CD4-positive, alpha-beta memory T cell (primary cell): ENCODE measurements at regions not wholly inside any gene's neighbourhood (a gene's known extent, or its start where the extent isn't known, plus 50 kb on each side); places are given as distances from the start of the nearest gene placed in this dataset.

ENCODE experiments used
- CTCF ChIA-PET: fragments of 350-600 bp; sonication (Branson Sonifier 250); formaldehyde crosslinking; loops from one replicate; lab custom pipeline; 2021; ENCODE audit warnings: inconsistent platforms; ENCODE audit not compliant: partially characterized antibody; lab: Charles Lee
- POLR2A ChIA-PET: fragments of 350-600 bp; sonication (Branson Sonifier 250); formaldehyde crosslinking; loops from one replicate; lab custom pipeline; 2021; ENCODE audit not compliant: partially characterized antibody; lab: Charles Lee
- DNase-seq, 5 donors: peaks; one replicate each; pipeline versions ENCODE4 v3.0.0 to v3.0.0-alpha.2; 2020 to 2022; ENCODE audit warnings: mixed read lengths in 1 of 5
- H3K27ac ChIP-seq: one replicate; pipeline ENCODE4 v1.7.0; 2013; ENCODE audit warnings: low read depth, low read length
- H3K27me3 ChIP-seq: 2 replicates; pipeline ENCODE4 v1.7.0; 2013; ENCODE audit warnings: mild to moderate bottlenecking, low read length, moderate library complexity; ENCODE audit not compliant: insufficient read depth
- H3K36me3 ChIP-seq: 2 replicates; pipeline ENCODE4 v1.7.0; 2013; ENCODE audit warnings: mild to moderate bottlenecking, low read length, moderate library complexity; ENCODE audit not compliant: insufficient read depth
- H3K4me1 ChIP-seq: 2 replicates; pipeline ENCODE4 v1.7.0; 2013; ENCODE audit warnings: mild to moderate bottlenecking, low read length, moderate library complexity; ENCODE audit not compliant: insufficient read depth
- H3K4me3 ChIP-seq, 2 donors: one replicate each; pipeline ENCODE4 v1.7.0; 2013; ENCODE audit warnings: low read length in 2 of 2, mild to moderate bottlenecking in 1 of 2
- H3K9me3 ChIP-seq, 2 donors: one replicate each; pipeline ENCODE4 v1.7.0; 2013; ENCODE audit warnings: low read length in 2 of 2, control low read depth in 1 of 2; ENCODE audit not compliant: control insufficient read depth in 1 of 2
- H3K27ac Mint-ChIP-seq, 7 donors: one replicate each; pipeline ENCODE4 v1.8.0; 2020 to 2021; ENCODE audit warnings: mixed read lengths in 7 of 7, mild to moderate bottlenecking in 6 of 7, inconsistent platforms in 3 of 7, moderate library complexity in 3 of 7
- H3K27me3 Mint-ChIP-seq, 2 donors: one replicate each; pipeline ENCODE4 v1.8.0; 2020 to 2021; ENCODE audit warnings: mixed read lengths in 2 of 2
- H3K36me3 Mint-ChIP-seq, 2 donors: one replicate each; pipeline ENCODE4 v1.8.0; 2020 to 2021; ENCODE audit warnings: mixed read lengths in 2 of 2, inconsistent platforms in 1 of 2, mild to moderate bottlenecking in 1 of 2
- H3K4me1 Mint-ChIP-seq, 4 donors: one replicate each; pipeline ENCODE4 v1.8.0; 2020 to 2021; ENCODE audit warnings: mixed read lengths in 4 of 4, mild to moderate bottlenecking in 1 of 4
- H3K4me3 Mint-ChIP-seq, 8 donors: one replicate each; pipeline ENCODE4 v1.8.0; 2020 to 2021; ENCODE audit warnings: mixed read lengths in 8 of 8, mild to moderate bottlenecking in 7 of 8, moderate library complexity in 6 of 8, inconsistent platforms in 3 of 8
- H3K9me3 Mint-ChIP-seq, 8 donors: one replicate each; pipeline ENCODE4 v1.8.0; 2020 to 2021; ENCODE audit warnings: mixed read lengths in 8 of 8, mild to moderate bottlenecking in 5 of 8, inconsistent platforms in 3 of 8, moderate library complexity in 1 of 8
- intact Hi-C: fragments of 100-400 bp; cut with micrococcal nuclease; formaldehyde crosslinking; loops from one replicate; pipeline ENCODE4 v1.15.1; 2023

GRCh38 chr1:239221656-239222055 is 164.7 kb upstream of the CHRM3 start:
- H3K4me1 ChIP-seq, result no peaks in the 10 kb centered on the region
- H3K9me3 ChIP-seq, result no peaks in the 10 kb centered on the region
- no peak overlapping the region for H3K27ac ChIP-seq
- Mint-ChIP-seq H3K4me1 (no peaks in the 10 kb centered on the region), H3K27me3 (no peaks in the 10 kb centered on the region), H3K9me3 (peaks cover 0 to 51% (median 25%) of the 10 kb centered on the region in 8 donors), H3K27ac (no peak overlapping the region), H3K36me3 (no peaks in the 10 kb centered on the region), H3K4me3 (no peak overlapping the region)
- ChIA-PET CTCF (interaction anchor here (0.5 kb wide), 1 partner anchor 416 kb away, joined by 3 read pairs; no protein-coding TSS in a partner anchor), POLR2A (no interaction called here)
- H3K4me3 ChIP-seq, result no peak overlapping the region
- H3K27me3 ChIP-seq, result no peaks in the 10 kb centered on the region
- no peaks in the 10 kb centered on the region for H3K36me3 ChIP-seq
- intact Hi-C loops, result no loop called here
- no peak for DNase-seq

GRCh38 chr1:239219679-239220078 is 166.7 kb upstream of the CHRM3 start:
- Histone ChIP-seq H3K9me3 (no peaks in the 10 kb centered on the region), H3K27me3 (no peaks in the 10 kb centered on the region), H3K27ac (no peak overlapping the region), H3K36me3 (no peaks in the 10 kb centered on the region), H3K4me3 (no peak overlapping the region), H3K4me1 (no peaks in the 10 kb centered on the region)
- Mint-ChIP-seq H3K27me3 (no peaks in the 10 kb centered on the region), H3K9me3 (peaks cover 0 to 40% (median 14%) of the 10 kb centered on the region in 8 donors), H3K36me3 (no peaks in the 10 kb centered on the region), H3K4me1 (no peaks in the 10 kb centered on the region), H3K4me3 (no peak overlapping the region), H3K27ac (no peak overlapping the region)
- POLR2A ChIA-PET, result no interaction called here
- no peak for DNase-seq
- CTCF ChIA-PET, result no interaction called here
- intact Hi-C loops, result no loop called here

GRCh38 chr1:239218301-239218700 is 168.1 kb upstream of the CHRM3 start:
- intact Hi-C loops, result no loop called here
- Histone ChIP-seq H3K27ac (no peak overlapping the region), H3K4me1 (no peaks in the 10 kb centered on the region), H3K9me3 (no peaks in the 10 kb centered on the region), H3K4me3 (no peak overlapping the region), H3K36me3 (no peaks in the 10 kb centered on the region), H3K27me3 (no peaks in the 10 kb centered on the region)
- Mint-ChIP-seq H3K4me1 (no peaks in the 10 kb centered on the region), H3K36me3 (no peaks in the 10 kb centered on the region), H3K9me3 (peaks cover 2 to 27% (median 11%) of the 10 kb centered on the region in 8 donors), H3K4me3 (no peak overlapping the region), H3K27me3 (no peaks in the 10 kb centered on the region), H3K27ac (no peak overlapping the region)
- CTCF ChIA-PET, result no interaction called here
- POLR2A ChIA-PET, result no interaction called here
- DNase-seq, result no peak

- Mint-ChIP-seq H3K27me3 (no peaks in the 10 kb centered on the region), H3K27ac (no peak overlapping the region), H3K9me3 (peaks cover 0 to 6% (median 0%) of the 10 kb centered on the region in 8 donors), H3K4me3 (no peak overlapping the region), H3K36me3 (no peaks in the 10 kb centered on the region), H3K4me1 (no peaks in the 10 kb centered on the region)
- Histone ChIP-seq H3K27ac (no peak overlapping the region), H3K4me1 (no peaks in the 10 kb centered on the region), H3K9me3 (no peaks in the 10 kb centered on the region), H3K36me3 (no peaks in the 10 kb centered on the region), H3K4me3 (no peak overlapping the region), H3K27me3 (no peaks in the 10 kb centered on the region)
- ChIA-PET CTCF (no interaction called here), POLR2A (no interaction called here)
- intact Hi-C loops, result no loop called here
- no peak for DNase-seq
These were observed 173.6 kb upstream of the CHRM3 start for GRCh38 chr1:239212811-239213220.

GRCh38 chr1:239209591-239209990 is 176.8 kb upstream of the CHRM3 start:
- no peak overlapping the region for H3K27ac ChIP-seq

GRCh38 chr1:239204401-239204800 is 182.0 kb upstream of the CHRM3 start:
- Histone ChIP-seq H3K4me3 (no peak overlapping the region), H3K9me3 (no peaks in the 10 kb centered on the region), H3K4me1 (no peaks in the 10 kb centered on the region), H3K27me3 (no peaks in the 10 kb centered on the region), H3K36me3 (no peaks in the 10 kb centered on the region), H3K27ac (no peak overlapping the region)
- DNase-seq, result no peak
- H3K36me3 Mint-ChIP-seq, result no peaks in the 10 kb centered on the region
- H3K27me3 Mint-ChIP-seq, result no peaks in the 10 kb centered on the region
- peaks cover 0 to 6% (median 2%) of the 10 kb centered on the region in 8 donors for H3K9me3 Mint-ChIP-seq
- H3K27ac Mint-ChIP-seq, result no peak overlapping the region
- H3K4me3 Mint-ChIP-seq, result no peak overlapping the region
- CTCF ChIA-PET, result no interaction called here
- no peaks in the 10 kb centered on the region for H3K4me1 Mint-ChIP-seq
- intact Hi-C loops, result no loop called here
- POLR2A ChIA-PET, result no interaction called here

More at GRCh38 chr1:239209591-239209990, 176.8 kb upstream of the CHRM3 start:
- Histone ChIP-seq H3K36me3 (no peaks in the 10 kb centered on the region), H3K27me3 (no peaks in the 10 kb centered on the region), H3K4me1 (no peaks in the 10 kb centered on the region), H3K4me3 (no peak overlapping the region), H3K9me3 (no peaks in the 10 kb centered on the region)
- intact Hi-C loops, result no loop called here
- DNase-seq, result no peak
- no peaks in the 10 kb centered on the region for H3K27me3 Mint-ChIP-seq
- H3K4me1 Mint-ChIP-seq, result no peaks in the 10 kb centered on the region
- POLR2A ChIA-PET, result no interaction called here
- no peaks in the 10 kb centered on the region for H3K36me3 Mint-ChIP-seq
- H3K27ac Mint-ChIP-seq, result no peak overlapping the region
- H3K9me3 Mint-ChIP-seq, result peaks cover 0 to 6% (median 0%) of the 10 kb centered on the region in 8 donors
- H3K4me3 Mint-ChIP-seq, result no peak overlapping the region
- CTCF ChIA-PET, result no interaction called here

GRCh38 chr1:239197871-239198270 is 188.5 kb upstream of the CHRM3 start:
- H3K27ac ChIP-seq, result no peak overlapping the region
- no peak for DNase-seq
- H3K9me3 ChIP-seq, result no peaks in the 10 kb centered on the region
- Mint-ChIP-seq H3K9me3 (peaks cover 0 to 6% (median under 1%) of the 10 kb centered on the region in 8 donors), H3K27me3 (no peaks in the 10 kb centered on the region), H3K4me3 (no peak overlapping the region), H3K36me3 (no peaks in the 10 kb centered on the region), H3K27ac (no peak overlapping the region), H3K4me1 (no peaks in the 10 kb centered on the region)
- H3K36me3 ChIP-seq, result no peaks in the 10 kb centered on the region
- ChIA-PET CTCF (no interaction called here), POLR2A (no interaction called here)
- H3K4me1 ChIP-seq, result no peaks in the 10 kb centered on the region
- H3K27me3 ChIP-seq, result no peaks in the 10 kb centered on the region
- intact Hi-C loops, result no loop called here
- H3K4me3 ChIP-seq, result no peak overlapping the region

GRCh38 chr1:239189998-239190512 is 196.3 kb upstream of the CHRM3 start:
- no peaks in the 10 kb centered on the region for H3K36me3 ChIP-seq
- H3K4me1 ChIP-seq, result no peaks in the 10 kb centered on the region
- no peak overlapping the region for H3K27ac Mint-ChIP-seq
- no peak for DNase-seq
- H3K4me3 Mint-ChIP-seq, result no peak overlapping the region
- no peak overlapping the region for H3K27ac ChIP-seq
- POLR2A ChIA-PET, result no interaction called here
- peaks cover 0 to 7% (median 0%) of the 10 kb centered on the region in 8 donors for H3K9me3 Mint-ChIP-seq
- no peaks in the 10 kb centered on the region for H3K36me3 Mint-ChIP-seq
- H3K27me3 ChIP-seq, result no peaks in the 10 kb centered on the region
- H3K9me3 ChIP-seq, result no peaks in the 10 kb centered on the region
- H3K4me1 Mint-ChIP-seq, result no peaks in the 10 kb centered on the region
- intact Hi-C loops, result no loop called here
- H3K27me3 Mint-ChIP-seq, result no peaks in the 10 kb centered on the region
- H3K4me3 ChIP-seq, result no peak overlapping the region
- CTCF ChIA-PET, result no interaction called here
